ENCODE measurements at regions not wholly inside any gene's neighbourhood (a gene's known extent, or its start where the extent isn't known, plus 50 kb on each side); places are given as distances from the start of the nearest gene placed in this dataset.

GRCh38 chr5:99019812-99020697 lies 91.2 kb upstream of the CHD1 start:
- Mint-ChIP-seq H3K9me3 (no peaks in the 10 kb centered on the region), H3K27me3 (ENCODE audit: low read depth) (peaks cover 7% of the 10 kb centered on the region), H3K4me3 (no peak overlapping the region), H3K27ac (no peak overlapping the region), H3K36me3 (peaks cover 20% of the 10 kb centered on the region), H3K4me1 (no peaks in the 10 kb centered on the region)
- DNase-seq (ENCODE audit: low spot score) (no peak), ATAC-seq (no peak)
- TF ChIP-seq PRDM15 (CRISPR knock-in tag; IDR thresholded peaks at IDR 0.05) (no peak), TCF7 (CRISPR knock-in tag; IDR thresholded peaks at IDR 0.05; ENCODE audit: low read depth) (no peak), USF2 (CRISPR knock-in tag; IDR thresholded peaks at IDR 0.05) (no peak), SOX15 (CRISPR knock-in tag; IDR thresholded peaks at IDR 0.05) (no peak), FOXK1 (CRISPR knock-in tag; IDR thresholded peaks at IDR 0.05) (no peak), GRHL2 (CRISPR knock-in tag; IDR thresholded peaks at IDR 0.05; ENCODE audit: insufficient replicate concordance, severe bottlenecking) (no peak), TEAD4 (CRISPR knock-in tag; IDR thresholded peaks at IDR 0.05) (no peak), EMX1 (CRISPR knock-in tag; IDR thresholded peaks at IDR 0.05) (no peak), ZNF416 (CRISPR knock-in tag; IDR thresholded peaks at IDR 0.05) (no peak), JUN (CRISPR knock-in tag; IDR thresholded peaks at IDR 0.05) (no peak)
- TF ChIP-seq, protein P1, sequence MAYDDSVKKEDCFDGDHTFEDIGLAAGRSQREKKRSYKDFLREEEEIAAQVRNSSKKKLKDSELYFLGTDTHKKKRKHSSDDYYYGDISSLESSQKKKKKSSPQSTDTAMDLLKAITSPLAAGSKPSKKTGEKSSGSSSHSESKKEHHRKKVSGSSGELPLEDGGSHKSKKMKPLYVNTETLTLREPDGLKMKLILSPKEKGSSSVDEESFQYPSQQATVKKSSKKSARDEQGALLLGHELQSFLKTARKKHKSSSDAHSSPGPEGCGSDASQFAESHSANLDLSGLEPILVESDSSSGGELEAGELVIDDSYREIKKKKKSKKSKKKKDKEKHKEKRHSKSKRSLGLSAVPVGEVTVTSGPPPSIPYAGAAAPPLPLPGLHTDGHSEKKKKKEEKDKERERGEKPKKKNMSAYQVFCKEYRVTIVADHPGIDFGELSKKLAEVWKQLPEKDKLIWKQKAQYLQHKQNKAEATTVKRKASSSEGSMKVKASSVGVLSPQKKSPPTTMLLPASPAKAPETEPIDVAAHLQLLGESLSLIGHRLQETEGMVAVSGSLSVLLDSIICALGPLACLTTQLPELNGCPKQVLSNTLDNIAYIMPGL (CRISPR knock-in tag; IDR thresholded peaks at IDR 0.05), result no peak
- TF ChIP-seq, protein P2, sequence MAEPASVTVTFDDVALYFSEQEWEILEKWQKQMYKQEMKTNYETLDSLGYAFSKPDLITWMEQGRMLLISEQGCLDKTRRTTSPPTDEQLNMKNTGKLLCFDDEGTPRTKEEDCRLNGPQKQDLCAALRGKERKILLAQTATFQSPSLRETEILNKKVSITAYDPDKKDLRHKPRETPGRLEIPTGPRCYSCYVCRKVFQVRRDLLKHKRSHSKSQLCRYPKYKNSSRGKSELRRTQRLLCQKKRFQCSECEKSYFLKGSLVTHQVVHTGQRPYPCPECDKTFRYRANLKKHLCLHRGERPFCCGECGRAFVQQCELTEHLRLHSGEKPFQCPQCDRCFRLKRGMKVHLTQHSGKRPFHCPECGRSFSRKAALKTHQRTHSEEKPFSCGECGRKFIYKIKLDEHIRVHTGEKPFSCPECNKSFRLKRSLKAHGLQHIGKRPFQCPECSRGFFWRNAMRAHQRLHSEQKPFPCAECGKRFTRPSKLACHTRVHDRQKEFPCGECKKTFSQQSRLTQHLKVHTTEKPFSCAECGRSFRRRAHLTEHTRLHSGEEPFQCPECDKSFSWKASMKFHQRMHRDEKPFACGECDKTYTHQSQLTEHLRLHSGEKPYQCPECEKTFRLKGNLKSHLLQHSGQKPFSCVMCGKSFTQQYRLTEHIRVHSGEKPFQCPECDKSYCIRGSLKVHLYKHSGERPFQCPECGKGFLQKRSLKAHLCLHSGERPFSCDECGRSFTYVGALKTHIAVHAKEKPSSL (CRISPR knock-in tag; conservative IDR thresholded peaks at IDR 0.05), result no peak
- TF ChIP-seq, protein P3, sequence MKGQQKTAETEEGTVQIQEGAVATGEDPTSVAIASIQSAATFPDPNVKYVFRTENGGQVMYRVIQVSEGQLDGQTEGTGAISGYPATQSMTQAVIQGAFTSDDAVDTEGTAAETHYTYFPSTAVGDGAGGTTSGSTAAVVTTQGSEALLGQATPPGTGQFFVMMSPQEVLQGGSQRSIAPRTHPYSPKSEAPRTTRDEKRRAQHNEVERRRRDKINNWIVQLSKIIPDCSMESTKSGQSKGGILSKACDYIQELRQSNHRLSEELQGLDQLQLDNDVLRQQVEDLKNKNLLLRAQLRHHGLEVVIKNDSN (CRISPR knock-in tag; IDR thresholded peaks at IDR 0.05), result no peak
- TF ChIP-seq, protein P4, sequence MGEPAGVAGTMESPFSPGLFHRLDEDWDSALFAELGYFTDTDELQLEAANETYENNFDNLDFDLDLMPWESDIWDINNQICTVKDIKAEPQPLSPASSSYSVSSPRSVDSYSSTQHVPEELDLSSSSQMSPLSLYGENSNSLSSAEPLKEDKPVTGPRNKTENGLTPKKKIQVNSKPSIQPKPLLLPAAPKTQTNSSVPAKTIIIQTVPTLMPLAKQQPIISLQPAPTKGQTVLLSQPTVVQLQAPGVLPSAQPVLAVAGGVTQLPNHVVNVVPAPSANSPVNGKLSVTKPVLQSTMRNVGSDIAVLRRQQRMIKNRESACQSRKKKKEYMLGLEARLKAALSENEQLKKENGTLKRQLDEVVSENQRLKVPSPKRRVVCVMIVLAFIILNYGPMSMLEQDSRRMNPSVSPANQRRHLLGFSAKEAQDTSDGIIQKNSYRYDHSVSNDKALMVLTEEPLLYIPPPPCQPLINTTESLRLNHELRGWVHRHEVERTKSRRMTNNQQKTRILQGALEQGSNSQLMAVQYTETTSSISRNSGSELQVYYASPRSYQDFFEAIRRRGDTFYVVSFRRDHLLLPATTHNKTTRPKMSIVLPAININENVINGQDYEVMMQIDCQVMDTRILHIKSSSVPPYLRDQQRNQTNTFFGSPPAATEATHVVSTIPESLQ (CRISPR knock-in tag; IDR thresholded peaks at IDR 0.05), result no peak
- ChIA-PET CTCF (no interaction called here), POLR2A (no interaction called here)

Measured in WTC11 (cell line).